H1 (cell line): ENCODE measurements at regions not wholly inside any gene's neighbourhood (a gene's known extent, or its start where the extent isn't known, plus 50 kb on each side); places are given as distances from the start of the nearest gene placed in this dataset.

Experiments used
- CTCF ChIA-PET: fragments of 300-600 bp; sonication (Branson Sonifier 250); formaldehyde crosslinking; loops from one replicate; lab custom pipeline; 2021; ENCODE audit not compliant: partially characterized antibody; lab: Charles Lee
- POLR2A ChIA-PET: fragments of 300-600 bp; sonication (Branson Sonifier 250); formaldehyde crosslinking; loops from one replicate; lab custom pipeline; 2021; ENCODE audit warnings: inconsistent platforms; ENCODE audit not compliant: partially characterized antibody; lab: Charles Lee
- DNase-seq, 2 experiments: peaks; one replicate each; pipeline versions ENCODE4 v3.0.0 to v3.0.0-alpha.2; 2010 to 2022; ENCODE audit warnings: low spot score in 2 of 2, low read depth in 1 of 2, mixed read lengths in 1 of 2
- FAIRE-seq: peaks from 2 replicates; lab custom pipeline; 2011; peaks lifted over from hg19 to GRCh38; lab: Jason Lieb, UNC
- H2AFZ ChIP-seq: 2 replicates; pipeline ENCODE4 v1.8.1; 2012; ENCODE audit warnings: low read length, inconsistent platforms
- H2AK5ac ChIP-seq: 2 replicates; pipeline ENCODE4 v1.6.1; 2013; ENCODE audit warnings: low read depth, low read length
- H2BK120ac ChIP-seq: replicated peaks from 2 replicates; pipeline ENCODE3; 2013; ENCODE audit warnings: low read depth, low read length, inconsistent platforms
- H2BK12ac ChIP-seq: 2 replicates; pipeline ENCODE4 v1.6.1; 2013; ENCODE audit warnings: low read depth, low read length
- H2BK15ac ChIP-seq: 2 replicates; pipeline ENCODE4 v1.6.1; 2013; ENCODE audit warnings: low read length
- H2BK20ac ChIP-seq: 2 replicates; pipeline ENCODE4 v1.6.1; 2013; ENCODE audit warnings: low read length
- H2BK5ac ChIP-seq: 2 replicates; pipeline ENCODE4 v1.6.1; 2013; ENCODE audit warnings: low read depth, low read length
- H3K14ac ChIP-seq: 2 replicates; pipeline ENCODE4 v1.6.1; 2013; ENCODE audit warnings: inconsistent platforms; ENCODE audit not compliant: insufficient read length
- H3K18ac ChIP-seq: 2 replicates; pipeline ENCODE4 v1.6.1; 2013; ENCODE audit warnings: low read length; ENCODE audit errors: extremely low read depth
- H3K23ac ChIP-seq: 2 replicates; pipeline ENCODE4 v1.6.1; 2013; ENCODE audit warnings: inconsistent platforms; ENCODE audit not compliant: insufficient read length
- H3K23me2 ChIP-seq: 2 replicates; pipeline ENCODE4 v1.6.1; 2013; ENCODE audit warnings: low read depth, low read length
- H3K27ac ChIP-seq: 2 replicates; pipeline ENCODE4 v1.6.1; 2011; ENCODE audit warnings: low read depth, low read length, inconsistent platforms
- H3K27me3 ChIP-seq, 4 experiments: replicated peaks in 1 of 4; 1 replicate in 1 of 4; 2 replicates in 3 of 4; pipeline versions ENCODE4 v1.6.1 to v1.8.1; 2011 to 2013; ENCODE audit warnings: low read length in 3 of 4, mild to moderate bottlenecking in 3 of 4, inconsistent platforms in 2 of 4, mixed read lengths in 2 of 4, moderate library complexity in 1 of 4; ENCODE audit not compliant: control insufficient read depth in 3 of 4, insufficient read depth in 3 of 4; ENCODE audit errors: extremely low read depth in 1 of 4
- H3K36me3 ChIP-seq, 4 experiments: 2 replicates each; pipeline versions ENCODE4 v1.6.1 to v1.8.1; 2011 to 2013; ENCODE audit warnings: mild to moderate bottlenecking in 4 of 4, low read length in 3 of 4, moderate library complexity in 2 of 4, control low read depth in 1 of 4, inconsistent platforms in 1 of 4; ENCODE audit not compliant: insufficient read depth in 4 of 4, control insufficient read depth in 2 of 4
- H3K4ac ChIP-seq: replicated peaks from 2 replicates; pipeline ENCODE3; 2013; ENCODE audit warnings: low read length, low read depth, mixed read lengths, inconsistent platforms; ENCODE audit not compliant: insufficient read length
- H3K4me1 ChIP-seq, 4 experiments: replicated peaks in 1 of 4; 1 replicate in 1 of 4; 2 replicates in 3 of 4; pipeline versions ENCODE4 v1.6.1 to v1.8.1; 2011 to 2013; ENCODE audit warnings: low read length in 3 of 4, inconsistent platforms in 2 of 4, mixed read lengths in 1 of 4; ENCODE audit not compliant: insufficient read depth in 4 of 4, control insufficient read depth in 3 of 4
- H3K4me2 ChIP-seq, 2 experiments: 2 replicates each; pipeline versions ENCODE4 v1.6.1 to v1.8.1; 2011 to 2013; ENCODE audit warnings: low read depth in 2 of 2, low read length in 2 of 2, control low read depth in 1 of 2, inconsistent platforms in 1 of 2, mild to moderate bottlenecking in 1 of 2; ENCODE audit not compliant: insufficient read depth in 1 of 2
- H3K4me3 ChIP-seq, 4 experiments: fragments of 200-600, 300-600 bp in 1 of 4; sonication (generic), shearing (Covaris generic), sonication (Bioruptor Twin) in 1 of 4; 2 replicates each; pipeline versions ENCODE4 v1.5.1 to v1.8.1; 2011 to 2016; ENCODE audit warnings: low read length in 4 of 4, low read depth in 3 of 4, control low read depth in 2 of 4, inconsistent platforms in 2 of 4, mild to moderate bottlenecking in 2 of 4, mixed read lengths in 1 of 4, moderate library complexity in 1 of 4; ENCODE audit not compliant: insufficient read depth in 2 of 4; ENCODE audit errors: extremely low read depth in 1 of 4
- H3K56ac ChIP-seq: replicated peaks from 2 replicates; pipeline ENCODE3; 2013; ENCODE audit warnings: low read depth, mild to moderate bottlenecking, mixed read lengths, low read length, inconsistent platforms; ENCODE audit not compliant: insufficient read length
- H3K79me1 ChIP-seq: 2 replicates; pipeline ENCODE4 v1.6.1; 2013; ENCODE audit warnings: low read depth, low read length, control low read depth
- H3K79me2 ChIP-seq, 2 experiments: 2 replicates each; pipeline versions ENCODE4 v1.6.1 to v1.8.1; 2012 to 2013; ENCODE audit warnings: low read length in 2 of 2, mild to moderate bottlenecking in 2 of 2, inconsistent platforms in 1 of 2; ENCODE audit not compliant: insufficient read depth in 2 of 2, control insufficient read depth in 1 of 2
- H3K9ac ChIP-seq, 4 experiments: replicated peaks in 1 of 4; 1 replicate in 1 of 4; 2 replicates in 3 of 4; pipeline versions ENCODE4 v1.6.1 to v1.8.1; 2011 to 2013; ENCODE audit warnings: low read depth in 3 of 4, low read length in 3 of 4, control low read depth in 2 of 4, mild to moderate bottlenecking in 2 of 4, moderate library complexity in 2 of 4, inconsistent platforms in 1 of 4; ENCODE audit errors: extremely low read depth in 1 of 4
- H3K9me3 ChIP-seq, 2 experiments: 2 replicates each; pipeline versions ENCODE4 v1.6.1 to v1.8.1; 2012 to 2013; ENCODE audit warnings: mild to moderate bottlenecking in 2 of 2, moderate library complexity in 2 of 2, control low read depth in 1 of 2, inconsistent platforms in 1 of 2, low read depth in 1 of 2, low read length in 1 of 2, mixed read lengths in 1 of 2; ENCODE audit not compliant: insufficient read depth in 2 of 2
- H4K20me1 ChIP-seq, 2 experiments: replicated peaks in 1 of 2; 2 replicates each; pipeline versions ENCODE3 to v1.8.1; 2011 to 2013; ENCODE audit warnings: inconsistent platforms in 2 of 2, low read length in 2 of 2, mild to moderate bottlenecking in 1 of 2; ENCODE audit not compliant: insufficient read depth in 2 of 2, control insufficient read depth in 1 of 2
- H4K5ac ChIP-seq: 2 replicates; pipeline ENCODE4 v1.6.1; 2013; ENCODE audit warnings: low read length, low read depth, mixed read lengths, inconsistent platforms; ENCODE audit not compliant: insufficient read length
- H4K8ac ChIP-seq: 2 replicates; pipeline ENCODE4 v1.8.0; 2013; ENCODE audit warnings: mild to moderate bottlenecking, moderate library complexity, low read length, inconsistent platforms; ENCODE audit not compliant: insufficient read depth; ENCODE audit errors: extremely low read depth
- H4K91ac ChIP-seq: replicated peaks from 2 replicates; pipeline ENCODE3; 2013; ENCODE audit warnings: low read length, mixed read lengths, inconsistent platforms; ENCODE audit not compliant: insufficient read length
- SP2 ChIP-seq: IDR thresholded peaks from 2 replicates; pipeline ENCODE4 v1.6.1; 2012; ENCODE audit warnings: mild to moderate bottlenecking, low read length, inconsistent platforms
- WGBS, 2 experiments: shearing (Covaris generic) in 1 of 2; methylation state at CpG; one replicate each; pipeline versions ENCODE4 v1.1.6 to v1.1.7; 2013 to 2015; ENCODE audit warnings: low lambda C conversion rate in 2 of 2, mixed read lengths in 2 of 2, inconsistent platforms in 1 of 2, low coverage in 1 of 2, missing lambda C conversion rate in 1 of 2; ENCODE audit not compliant: insufficient replicate concordance in 2 of 2, insufficient coverage in 1 of 2, insufficient read length in 1 of 2; ENCODE audit errors: extremely low coverage in 1 of 2, missing lambda C conversion rate in 1 of 2; 5-methylcytosine and 5-hydroxymethylcytosine counted together

- no peak overlapping the region for H3K27ac ChIP-seq
- H3K18ac ChIP-seq = no peak overlapping the region
- H3K9me3 ChIP-seq = 0 out of 4 replicates have a peak, but pooled peaks cover 0 to 2% of the 10 kb centered on the region in 2 experiments
- no peak overlapping the region for H4K8ac ChIP-seq
- H3K23ac ChIP-seq = no peak overlapping the region
- H3K23me2 ChIP-seq = no peaks in the 10 kb centered on the region
- H3K4ac ChIP-seq = no peak overlapping the region
- no peaks in the 10 kb centered on the region; a peak in 1 of 7 replicates for H3K27me3 ChIP-seq
- no peak overlapping the region for H3K14ac ChIP-seq
- no peak for DNase-seq
- FAIRE-seq = no peak
- no peak overlapping the region for H3K56ac ChIP-seq
- CTCF ChIA-PET = interaction anchor here (0.7 to 14.9 kb wide), 30 partner anchors 8 to 249 kb away, joined by 3 to 189 read pairs (median 4); partner anchors contain the start of gene RNF182
- no peak overlapping the region for H2BK12ac ChIP-seq
- H2AFZ ChIP-seq = no peak overlapping the region
- no peak overlapping the region for H4K91ac ChIP-seq
- no peak overlapping the region for H3K4me2 ChIP-seq
- POLR2A ChIA-PET = interaction anchor here (0.6 to 1.3 kb wide), 3 partner anchors 11 to 115 kb away, joined by 3 to 4 read pairs (median 3); partner anchors contain the start of gene RNF182
- H3K4me3 ChIP-seq = no peak overlapping the region
- H2AK5ac ChIP-seq = no peak overlapping the region
- no peak overlapping the region for H2BK20ac ChIP-seq
- no peak overlapping the region for H2BK5ac ChIP-seq
- H3K79me1 ChIP-seq = no peaks in the 10 kb centered on the region
- H4K20me1 ChIP-seq = no peaks in the 10 kb centered on the region
- WGBS, 2 experiments = 84% methylated on average over 8 of the region's 8 CpGs; no CpG with 5 or more reads in 1 of the 2 experiments
- H3K9ac ChIP-seq = no peak overlapping the region
- no peaks in the 10 kb centered on the region for H3K36me3 ChIP-seq
- no peaks in the 10 kb centered on the region for H3K79me2 ChIP-seq
- no peak for TF ChIP-seq SP2
- TF ChIP-seq, all 59 proteins: peak for 0
- Histone ChIP-seq H4K5ac (no peak overlapping the region), H2BK120ac (no peak overlapping the region), H2BK15ac (no peak overlapping the region), H3K4me1 (peaks cover 2 to 11% (median 6%) of the 10 kb centered on the region in 4 experiments; a peak in 5 of 7 replicates)
Observed at GRCh38 chr6:14038467-14039437, 78.8 kb upstream of the CD83 start.
